ENCODE measurements at regions not wholly inside any gene's neighbourhood (a gene's known extent, or its start where the extent isn't known, plus 50 kb on each side); places are given as distances from the start of the nearest gene placed in this dataset.

DNA sequence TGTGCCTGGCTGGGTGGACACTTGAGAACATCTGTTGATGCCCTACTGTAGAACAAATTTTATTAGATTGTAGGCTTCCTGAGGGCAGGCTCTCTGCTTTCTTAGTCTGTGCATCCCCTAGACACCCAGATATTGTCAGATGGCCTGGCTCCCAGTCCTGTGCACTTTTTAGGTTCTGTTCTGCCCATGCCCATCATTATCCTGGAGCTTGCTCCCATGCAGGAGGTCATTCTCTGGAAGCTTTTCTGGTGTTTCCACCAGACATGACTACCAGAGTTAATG is 213.3 kb downstream of the MYCN start:
- H3K36me3 ChIP-seq (replicated peaks in 1 of 2): no peaks in the 10 kb centered on the region
- intact Hi-C loops (cut with DNase I): no loop called here
- no peak for TF ChIP-seq POLR2A (IDR thresholded peaks at IDR 0.05)
- TF ChIP-seq, protein P1, sequence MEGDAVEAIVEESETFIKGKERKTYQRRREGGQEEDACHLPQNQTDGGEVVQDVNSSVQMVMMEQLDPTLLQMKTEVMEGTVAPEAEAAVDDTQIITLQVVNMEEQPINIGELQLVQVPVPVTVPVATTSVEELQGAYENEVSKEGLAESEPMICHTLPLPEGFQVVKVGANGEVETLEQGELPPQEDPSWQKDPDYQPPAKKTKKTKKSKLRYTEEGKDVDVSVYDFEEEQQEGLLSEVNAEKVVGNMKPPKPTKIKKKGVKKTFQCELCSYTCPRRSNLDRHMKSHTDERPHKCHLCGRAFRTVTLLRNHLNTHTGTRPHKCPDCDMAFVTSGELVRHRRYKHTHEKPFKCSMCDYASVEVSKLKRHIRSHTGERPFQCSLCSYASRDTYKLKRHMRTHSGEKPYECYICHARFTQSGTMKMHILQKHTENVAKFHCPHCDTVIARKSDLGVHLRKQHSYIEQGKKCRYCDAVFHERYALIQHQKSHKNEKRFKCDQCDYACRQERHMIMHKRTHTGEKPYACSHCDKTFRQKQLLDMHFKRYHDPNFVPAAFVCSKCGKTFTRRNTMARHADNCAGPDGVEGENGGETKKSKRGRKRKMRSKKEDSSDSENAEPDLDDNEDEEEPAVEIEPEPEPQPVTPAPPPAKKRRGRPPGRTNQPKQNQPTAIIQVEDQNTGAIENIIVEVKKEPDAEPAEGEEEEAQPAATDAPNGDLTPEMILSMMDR (IDR thresholded peaks at IDR 0.05): no peak

DNA sequence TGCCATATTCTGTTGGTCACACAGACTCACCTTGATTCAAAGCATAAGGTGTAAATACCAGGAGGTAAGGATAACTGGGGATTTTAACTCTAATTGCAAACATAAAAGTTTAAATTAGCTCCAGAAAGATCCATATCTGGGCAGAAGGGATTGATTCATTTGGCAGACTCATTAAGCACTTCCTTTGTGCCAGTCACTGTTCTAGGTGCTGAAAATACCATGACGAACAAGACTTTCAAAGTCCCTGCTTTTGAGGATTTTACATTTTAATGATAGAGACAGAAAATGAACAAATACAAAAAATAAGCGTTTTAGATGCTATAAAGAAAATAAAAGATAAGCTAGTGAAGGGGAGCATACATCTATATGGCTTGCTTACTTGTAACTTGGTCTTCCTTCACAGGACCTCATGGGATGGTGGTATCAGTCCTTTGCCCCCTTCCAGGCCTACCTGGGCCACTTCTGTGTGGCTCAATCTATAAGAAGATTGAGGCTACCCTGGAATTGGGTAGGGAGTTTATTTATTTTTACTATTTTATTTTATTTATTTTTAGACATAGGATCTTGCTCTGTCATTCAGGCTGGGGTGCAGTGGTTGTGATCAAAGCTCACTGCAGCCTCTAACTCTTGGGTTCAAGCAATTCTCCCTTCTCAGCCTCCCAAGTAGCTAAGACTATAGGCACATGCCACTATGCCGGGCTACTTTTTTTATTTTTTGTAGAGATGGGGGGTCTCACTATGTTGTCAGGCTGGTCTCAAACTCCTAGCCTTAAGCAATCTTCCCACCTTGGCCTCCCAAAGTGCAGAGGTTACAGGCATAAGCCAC is 212.8 kb downstream of the MYCN start:
- intact Hi-C loops (cut with DNase I): no loop called here
- Histone ChIP-seq H3K4me3 (no peak overlapping the region), H3K27me3 (no peaks in the 10 kb centered on the region), H3K36me3 (replicated peaks in 1 of 2) (no peaks in the 10 kb centered on the region), H3K9me3 (replicated peaks in 1 of 3) (no peaks in the 10 kb centered on the region), H3K27ac (no peak overlapping the region), H3K4me1 (replicated peaks in 1 of 2) (no peaks in the 10 kb centered on the region)
- DNase-seq: no peak
- TF ChIP-seq, protein P1 (IDR thresholded peaks at IDR 0.05): no peak
- no peak for TF ChIP-seq POLR2A (IDR thresholded peaks at IDR 0.05)
- WGBS, 4 donors: 72 to 82% (median 75%) methylated on average over 3 of the region's 3 CpGs

More for the DNA sequence above, 213.3 kb downstream of the MYCN start:
- no peak overlapping the region for H3K4me3 ChIP-seq
- no peaks in the 10 kb centered on the region for H3K4me1 ChIP-seq (replicated peaks in 1 of 2)
- DNase-seq: no peak
- H3K27me3 ChIP-seq: no peaks in the 10 kb centered on the region
- no peak overlapping the region for H3K27ac ChIP-seq
- no peaks in the 10 kb centered on the region for H3K9me3 ChIP-seq (replicated peaks in 1 of 3)

DNA sequence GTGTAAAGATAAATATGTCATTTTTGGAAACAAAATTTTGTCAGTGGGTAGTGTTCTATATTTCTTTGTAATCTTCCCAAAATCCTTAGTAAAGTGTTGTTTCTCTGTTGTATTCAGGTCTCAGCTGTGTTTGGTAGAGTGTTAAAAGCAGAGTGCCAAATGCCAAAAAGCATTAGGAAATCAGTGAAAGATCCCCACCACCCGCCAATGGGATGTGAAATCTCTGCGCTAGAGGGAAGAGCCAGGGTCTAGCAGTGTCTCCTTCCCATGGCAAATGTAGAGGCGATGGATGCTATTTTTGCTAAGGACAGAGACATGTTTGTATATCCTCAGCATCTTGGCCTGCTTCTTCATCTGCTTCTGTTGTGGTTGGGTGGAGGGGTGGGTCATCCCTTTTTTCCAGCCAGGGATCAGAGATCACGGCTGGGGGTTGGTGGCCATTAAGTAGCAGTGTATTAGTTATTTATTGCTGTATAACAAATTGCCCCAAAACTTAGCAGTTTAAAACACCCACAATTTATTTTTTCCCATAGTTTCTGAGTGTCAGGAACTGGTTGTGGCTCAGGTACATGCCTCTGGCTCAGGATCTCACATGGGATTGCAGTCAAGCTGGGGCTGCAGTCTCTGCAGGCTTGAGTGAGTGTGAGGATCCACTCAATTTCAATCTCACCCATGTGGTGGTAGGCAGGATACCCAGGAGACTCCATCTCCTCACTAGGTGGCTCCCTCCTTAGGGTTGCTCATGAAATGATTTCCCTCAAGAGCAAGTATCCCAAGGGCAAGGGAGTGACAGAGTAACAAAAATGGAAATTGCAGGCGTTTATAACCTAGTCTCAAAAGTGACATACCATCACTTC is 211.9 kb downstream of the MYCN start:
- DNase-seq: no peak
- H3K4me1 ChIP-seq (replicated peaks in 1 of 2): no peaks in the 10 kb centered on the region
- no peak overlapping the region for H3K4me3 ChIP-seq
- 72 to 88% (median 85%) methylated on average over 5 of the region's 5 CpGs for WGBS, 4 donors
- no peaks in the 10 kb centered on the region for H3K9me3 ChIP-seq (replicated peaks in 1 of 3)
- TF ChIP-seq, protein P1 (IDR thresholded peaks at IDR 0.05): no peak
- TF ChIP-seq POLR2A (IDR thresholded peaks at IDR 0.05): no peak
- H3K36me3 ChIP-seq (replicated peaks in 1 of 2): no peaks in the 10 kb centered on the region
- intact Hi-C loops (cut with DNase I): no loop called here
- no peaks in the 10 kb centered on the region for H3K27me3 ChIP-seq
- H3K27ac ChIP-seq: no peak overlapping the region

DNA sequence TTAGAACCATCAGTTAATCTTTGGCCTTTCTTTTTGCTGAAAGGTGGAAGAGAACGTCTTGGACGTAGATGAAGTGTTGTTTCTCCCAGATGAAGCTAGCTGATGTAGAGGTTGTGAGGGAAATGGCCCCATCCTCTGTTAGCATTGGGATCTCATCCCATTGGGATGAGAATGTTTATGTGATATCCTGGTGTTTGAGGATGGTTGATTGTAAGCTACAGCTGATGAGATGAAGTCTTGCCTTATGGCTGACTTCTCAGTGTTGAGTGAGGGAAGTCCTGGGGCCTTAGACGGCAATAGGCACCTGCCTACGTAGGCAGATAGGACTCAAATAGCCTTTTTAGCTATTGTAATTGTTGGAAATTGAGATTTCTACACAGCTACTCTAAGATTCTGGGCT is 211.3 kb downstream of the MYCN start:
- Histone ChIP-seq H3K27me3 (no peaks in the 10 kb centered on the region), H3K9me3 (replicated peaks in 1 of 3) (no peaks in the 10 kb centered on the region), H3K36me3 (replicated peaks in 1 of 2) (no peaks in the 10 kb centered on the region), H3K4me1 (replicated peaks in 1 of 2) (no peaks in the 10 kb centered on the region), H3K27ac (no peak overlapping the region), H3K4me3 (no peak overlapping the region)
- intact Hi-C loops (cut with DNase I): no loop called here
- 76 to 92% (median 84%) methylated on average over 4 of the region's 4 CpGs for WGBS, 4 donors
- no peak for DNase-seq
- TF ChIP-seq POLR2A (IDR thresholded peaks at IDR 0.05): no peak
- TF ChIP-seq, protein P1 (IDR thresholded peaks at IDR 0.05): no peak
